ENCODE measurements at regions not wholly inside any gene's neighbourhood (a gene's known extent, or its start where the extent isn't known, plus 50 kb on each side); places are given as distances from the start of the nearest gene placed in this dataset.

- Histone ChIP-seq H3K27me3 (ENCODE audit: insufficient read depth, low read length) (no peaks in the 10 kb centered on the region), H3K4me3 (ENCODE audit: low read depth, low read length) (no peak overlapping the region), H3K27ac (ENCODE audit: low read depth, low read length) (no peak overlapping the region), H3K79me2 (ENCODE audit: control insufficient read depth, insufficient read depth, low read length, unreplicated experiment) (no peaks in the 10 kb centered on the region), H3K36me3 (ENCODE audit: insufficient read depth, low read length) (no peaks in the 10 kb centered on the region), H2AFZ (ENCODE audit: low read length, unreplicated experiment) (no peak overlapping the region), H3K4me1 (ENCODE audit: control insufficient read depth, insufficient read depth, low read length, unreplicated experiment) (no peaks in the 10 kb centered on the region)
These were observed 173.0 kb upstream of the GATA6 start for GRCh38 chr18:21996351-21996826.

GRCh38 chr18:21997207-21998143 lies 171.9 kb upstream of the GATA6 start:
- no peaks in the 10 kb centered on the region for H3K4me1 ChIP-seq (ENCODE audit: control insufficient read depth, insufficient read depth, low read length, unreplicated experiment)
- H3K79me2 ChIP-seq (ENCODE audit: control insufficient read depth, insufficient read depth, low read length, unreplicated experiment) = no peaks in the 10 kb centered on the region
- H3K27me3 ChIP-seq (ENCODE audit: insufficient read depth, low read length) = no peaks in the 10 kb centered on the region
- H3K4me3 ChIP-seq (ENCODE audit: low read depth, low read length) = no peak overlapping the region
- no peak overlapping the region for H3K27ac ChIP-seq (ENCODE audit: low read depth, low read length)
- no peaks in the 10 kb centered on the region for H3K36me3 ChIP-seq (ENCODE audit: insufficient read depth, low read length)
- H2AFZ ChIP-seq (ENCODE audit: low read length, unreplicated experiment) = peak overlapping the region; percentile 26

- Histone ChIP-seq H3K4me3 (ENCODE audit: low read depth, low read length) (no peak overlapping the region), H3K27me3 (ENCODE audit: insufficient read depth, low read length) (no peaks in the 10 kb centered on the region), H2AFZ (ENCODE audit: low read length, unreplicated experiment) (no peak overlapping the region), H3K79me2 (ENCODE audit: control insufficient read depth, insufficient read depth, low read length, unreplicated experiment) (no peaks in the 10 kb centered on the region), H3K36me3 (ENCODE audit: insufficient read depth, low read length) (no peaks in the 10 kb centered on the region), H3K27ac (ENCODE audit: low read depth, low read length) (no peak overlapping the region), H3K4me1 (ENCODE audit: control insufficient read depth, insufficient read depth, low read length, unreplicated experiment) (no peaks in the 10 kb centered on the region)
These were observed 170.9 kb upstream of the GATA6 start for GRCh38 chr18:21998486-21998885.

- Histone ChIP-seq H3K4me1 (ENCODE audit: control insufficient read depth, insufficient read depth, low read length, unreplicated experiment) (no peaks in the 10 kb centered on the region), H3K27me3 (ENCODE audit: insufficient read depth, low read length) (no peaks in the 10 kb centered on the region), H2AFZ (ENCODE audit: low read length, unreplicated experiment) (no peak overlapping the region), H3K4me3 (ENCODE audit: low read depth, low read length) (no peak overlapping the region), H3K79me2 (ENCODE audit: control insufficient read depth, insufficient read depth, low read length, unreplicated experiment) (no peaks in the 10 kb centered on the region), H3K36me3 (ENCODE audit: insufficient read depth, low read length) (no peaks in the 10 kb centered on the region), H3K27ac (ENCODE audit: low read depth, low read length) (no peak overlapping the region)
These were observed 167.4 kb upstream of the GATA6 start for GRCh38 chr18:22001912-22002487.

- H2AFZ ChIP-seq (ENCODE audit: low read length, unreplicated experiment) = no peak overlapping the region
- no peaks in the 10 kb centered on the region for H3K4me1 ChIP-seq (ENCODE audit: control insufficient read depth, insufficient read depth, low read length, unreplicated experiment)
- no peaks in the 10 kb centered on the region for H3K27me3 ChIP-seq (ENCODE audit: insufficient read depth, low read length)
- H3K27ac ChIP-seq (ENCODE audit: low read depth, low read length) = no peak overlapping the region
- no peak overlapping the region for H3K4me3 ChIP-seq (ENCODE audit: low read depth, low read length)
- no peaks in the 10 kb centered on the region for H3K79me2 ChIP-seq (ENCODE audit: control insufficient read depth, insufficient read depth, low read length, unreplicated experiment)
- H3K36me3 ChIP-seq (ENCODE audit: insufficient read depth, low read length) = no peaks in the 10 kb centered on the region
These were observed 164.1 kb upstream of the GATA6 start for GRCh38 chr18:22005191-22005841.

GRCh38 chr18:22006458-22006857 lies 162.9 kb upstream of the GATA6 start:
- Histone ChIP-seq H3K4me3 (ENCODE audit: low read depth, low read length) (no peak overlapping the region), H3K4me1 (ENCODE audit: control insufficient read depth, insufficient read depth, low read length, unreplicated experiment) (no peaks in the 10 kb centered on the region), H2AFZ (ENCODE audit: low read length, unreplicated experiment) (no peak overlapping the region), H3K27me3 (ENCODE audit: insufficient read depth, low read length) (no peaks in the 10 kb centered on the region), H3K27ac (ENCODE audit: low read depth, low read length) (no peak overlapping the region), H3K36me3 (ENCODE audit: insufficient read depth, low read length) (no peaks in the 10 kb centered on the region), H3K79me2 (ENCODE audit: control insufficient read depth, insufficient read depth, low read length, unreplicated experiment) (no peaks in the 10 kb centered on the region)

- no peaks in the 10 kb centered on the region for H3K36me3 ChIP-seq (ENCODE audit: insufficient read depth, low read length)
These were observed 160.1 kb upstream of the GATA6 start for GRCh38 chr18:22009242-22009641.

GRCh38 chr18:22013993-22014392 lies 155.4 kb upstream of the GATA6 start:
- Histone ChIP-seq H3K79me2 (ENCODE audit: control insufficient read depth, insufficient read depth, low read length, unreplicated experiment) (no peaks in the 10 kb centered on the region), H3K36me3 (ENCODE audit: insufficient read depth, low read length) (no peaks in the 10 kb centered on the region), H3K4me1 (ENCODE audit: control insufficient read depth, insufficient read depth, low read length, unreplicated experiment) (no peaks in the 10 kb centered on the region)

More at GRCh38 chr18:22009242-22009641, 160.1 kb upstream of the GATA6 start:
- 0 out of 2 replicates have a peak, but pooled peaks cover 2% of the 10 kb centered on the region for H3K27me3 ChIP-seq (ENCODE audit: insufficient read depth, low read length)
- no peak overlapping the region for H2AFZ ChIP-seq (ENCODE audit: low read length, unreplicated experiment)
- H3K27ac ChIP-seq (ENCODE audit: low read depth, low read length) = no peak overlapping the region
- no peaks in the 10 kb centered on the region for H3K4me1 ChIP-seq (ENCODE audit: control insufficient read depth, insufficient read depth, low read length, unreplicated experiment)
- no peaks in the 10 kb centered on the region for H3K79me2 ChIP-seq (ENCODE audit: control insufficient read depth, insufficient read depth, low read length, unreplicated experiment)
- no peak overlapping the region for H3K4me3 ChIP-seq (ENCODE audit: low read depth, low read length)

GRCh38 chr18:22015156-22015555 lies 154.2 kb upstream of the GATA6 start:
- 0 out of 2 replicates have a peak, but pooled peaks cover 2% of the 10 kb centered on the region for H3K27me3 ChIP-seq (ENCODE audit: insufficient read depth, low read length)

More at GRCh38 chr18:22013993-22014392, 155.4 kb upstream of the GATA6 start:
- Histone ChIP-seq H2AFZ (ENCODE audit: low read length, unreplicated experiment) (no peak overlapping the region), H3K4me3 (ENCODE audit: low read depth, low read length) (no peak overlapping the region), H3K27me3 (ENCODE audit: insufficient read depth, low read length) (0 out of 2 replicates have a peak, but pooled peaks cover 2% of the 10 kb centered on the region), H3K27ac (ENCODE audit: low read depth, low read length) (no peak overlapping the region)

GRCh38 chr18:22018366-22018765 lies 151.0 kb upstream of the GATA6 start:
- H2AFZ ChIP-seq (ENCODE audit: low read length, unreplicated experiment) = no peak overlapping the region

More at GRCh38 chr18:22015156-22015555, 154.2 kb upstream of the GATA6 start:
- Histone ChIP-seq H3K27ac (ENCODE audit: low read depth, low read length) (no peak overlapping the region), H3K79me2 (ENCODE audit: control insufficient read depth, insufficient read depth, low read length, unreplicated experiment) (no peaks in the 10 kb centered on the region), H2AFZ (ENCODE audit: low read length, unreplicated experiment) (no peak overlapping the region), H3K4me3 (ENCODE audit: low read depth, low read length) (no peak overlapping the region), H3K36me3 (ENCODE audit: insufficient read depth, low read length) (no peaks in the 10 kb centered on the region), H3K4me1 (ENCODE audit: control insufficient read depth, insufficient read depth, low read length, unreplicated experiment) (no peaks in the 10 kb centered on the region)

More at GRCh38 chr18:22018366-22018765, 151.0 kb upstream of the GATA6 start:
- Histone ChIP-seq H3K79me2 (ENCODE audit: control insufficient read depth, insufficient read depth, low read length, unreplicated experiment) (no peaks in the 10 kb centered on the region), H3K27me3 (ENCODE audit: insufficient read depth, low read length) (0 out of 2 replicates have a peak, but pooled peaks cover 2% of the 10 kb centered on the region), H3K4me3 (ENCODE audit: low read depth, low read length) (no peak overlapping the region), H3K27ac (ENCODE audit: low read depth, low read length) (no peak overlapping the region), H3K4me1 (ENCODE audit: control insufficient read depth, insufficient read depth, low read length, unreplicated experiment) (no peaks in the 10 kb centered on the region), H3K36me3 (ENCODE audit: insufficient read depth, low read length) (no peaks in the 10 kb centered on the region)

Measured in ACC112 (cell line).